MM.1S (cell line): ENCODE measurements at regions not wholly inside any gene's neighbourhood (a gene's known extent, or its start where the extent isn't known, plus 50 kb on each side); places are given as distances from the start of the nearest gene placed in this dataset.
"Not testable (repeated sequence)": the region's sequence is repeated elsewhere in the genome, so short reads cannot be mapped to it uniquely, and the experiment has no call there.

Source experiments
- EZH2 ChIP-seq: fragments of 300-600 bp; sonication (generic); optimal IDR thresholded peaks from 2 replicates; pipeline ENCODE3; 2017; ENCODE audit warnings: low read depth, mild to moderate bottlenecking, antibody characterized with exemption, low read length, mixed read lengths
- TF ChIP-seq, protein P1 (sequence below): fragments of 300-600 bp; sonication (generic); IDR thresholded peaks from 2 replicates; pipeline ENCODE4 v1.5.1; 2016; ENCODE audit warnings: antibody characterized with exemption, low read length, mixed read lengths

GRCh38 chr1:228611707-228612106 is 123.6 kb upstream of the RHOU start:
- TF ChIP-seq, protein P1, sequence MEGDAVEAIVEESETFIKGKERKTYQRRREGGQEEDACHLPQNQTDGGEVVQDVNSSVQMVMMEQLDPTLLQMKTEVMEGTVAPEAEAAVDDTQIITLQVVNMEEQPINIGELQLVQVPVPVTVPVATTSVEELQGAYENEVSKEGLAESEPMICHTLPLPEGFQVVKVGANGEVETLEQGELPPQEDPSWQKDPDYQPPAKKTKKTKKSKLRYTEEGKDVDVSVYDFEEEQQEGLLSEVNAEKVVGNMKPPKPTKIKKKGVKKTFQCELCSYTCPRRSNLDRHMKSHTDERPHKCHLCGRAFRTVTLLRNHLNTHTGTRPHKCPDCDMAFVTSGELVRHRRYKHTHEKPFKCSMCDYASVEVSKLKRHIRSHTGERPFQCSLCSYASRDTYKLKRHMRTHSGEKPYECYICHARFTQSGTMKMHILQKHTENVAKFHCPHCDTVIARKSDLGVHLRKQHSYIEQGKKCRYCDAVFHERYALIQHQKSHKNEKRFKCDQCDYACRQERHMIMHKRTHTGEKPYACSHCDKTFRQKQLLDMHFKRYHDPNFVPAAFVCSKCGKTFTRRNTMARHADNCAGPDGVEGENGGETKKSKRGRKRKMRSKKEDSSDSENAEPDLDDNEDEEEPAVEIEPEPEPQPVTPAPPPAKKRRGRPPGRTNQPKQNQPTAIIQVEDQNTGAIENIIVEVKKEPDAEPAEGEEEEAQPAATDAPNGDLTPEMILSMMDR = not testable (repeated sequence)
- TF ChIP-seq EZH2 = not testable (repeated sequence)
